HEK293 (cell line): ENCODE measurements at regions not wholly inside any gene's neighbourhood (a gene's known extent, or its start where the extent isn't known, plus 50 kb on each side); places are given as distances from the start of the nearest gene placed in this dataset.

ENCODE experiments used
- GLI4 ChIP-seq: fragments of 450-650 bp; formaldehyde crosslinking; IDR thresholded peaks from 2 replicates; pipeline ENCODE4 v1.5.1; 2016; ENCODE audit warnings: missing biosample characterization, missing genetic modification characterization
- YY1 ChIP-seq: fragments of 450-650 bp; formaldehyde crosslinking; IDR thresholded peaks from 2 replicates; pipeline ENCODE4 v1.5.1; 2018; ENCODE audit warnings: missing biosample characterization, missing genetic modification characterization
- ZFP37 ChIP-seq: fragments of 450-650 bp; formaldehyde crosslinking; IDR thresholded peaks from 2 replicates; pipeline ENCODE4 v1.5.1; 2016; ENCODE audit warnings: missing biosample characterization, missing genetic modification characterization
- ZNF114 ChIP-seq: fragments of 450-650 bp; formaldehyde crosslinking; IDR thresholded peaks from 2 replicates; pipeline ENCODE4 v1.5.0; 2017; ENCODE audit warnings: missing biosample characterization, missing genetic modification characterization
- ZNF24 ChIP-seq: fragments of 450-650 bp; formaldehyde crosslinking; IDR thresholded peaks from 2 replicates; pipeline ENCODE4 v1.5.1; 2016; ENCODE audit warnings: missing biosample characterization, missing genetic modification characterization
- ZNF76 ChIP-seq: fragments of 450-650 bp; formaldehyde crosslinking; IDR thresholded peaks from 2 replicates; pipeline ENCODE4; 2016; ENCODE audit warnings: low read depth, missing biosample characterization, missing genetic modification characterization, borderline replicate concordance
- ZNF792 ChIP-seq: fragments of 450-650 bp; formaldehyde crosslinking; IDR thresholded peaks from 2 replicates; pipeline ENCODE4 v1.5.1; 2016; ENCODE audit warnings: missing biosample characterization, missing genetic modification characterization
- TF ChIP-seq, protein P1 (sequence below): fragments of 450-650 bp; formaldehyde crosslinking; IDR thresholded peaks from 2 replicates; pipeline ENCODE4 v1.5.1; 2016; ENCODE audit warnings: missing biosample characterization, missing genetic modification characterization
- TF ChIP-seq, protein P2 (sequence below): fragments of 450-650 bp; formaldehyde crosslinking; IDR thresholded peaks from 2 replicates; pipeline ENCODE4 v1.5.1; 2016; ENCODE audit warnings: missing biosample characterization, missing genetic modification characterization
- TF ChIP-seq, protein P3 (sequence below): fragments of 450-650 bp; formaldehyde crosslinking; IDR thresholded peaks from 2 replicates; pipeline ENCODE4 v1.5.1; 2016; ENCODE audit warnings: missing biosample characterization, missing genetic modification characterization
- TF ChIP-seq, protein P4 (sequence below): fragments of 450-650 bp; formaldehyde crosslinking; IDR thresholded peaks from 2 replicates; pipeline ENCODE4 v1.5.1; 2017; ENCODE audit warnings: missing biosample characterization, missing genetic modification characterization

DNA sequence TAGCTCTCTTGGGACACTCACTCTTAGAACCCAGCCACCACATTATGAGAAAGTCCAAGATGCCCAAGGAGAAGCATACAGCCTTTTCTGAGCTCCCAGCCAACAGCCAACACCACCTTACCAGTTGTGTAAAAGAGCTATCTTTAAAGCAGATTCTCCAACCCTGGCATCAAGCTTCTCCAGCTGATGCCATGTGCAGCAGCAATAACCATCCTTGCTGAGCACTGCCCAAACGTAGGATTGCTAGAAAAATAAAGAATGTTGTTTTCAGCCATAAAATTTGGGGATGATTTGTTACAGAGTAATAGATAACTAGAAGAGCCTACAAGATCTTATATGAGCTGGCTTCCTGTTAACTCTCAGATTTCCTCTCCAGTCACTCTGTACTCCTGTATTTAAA, 443.7 kb upstream of the DYNLRB2 start:
- TF ChIP-seq, protein P1, sequence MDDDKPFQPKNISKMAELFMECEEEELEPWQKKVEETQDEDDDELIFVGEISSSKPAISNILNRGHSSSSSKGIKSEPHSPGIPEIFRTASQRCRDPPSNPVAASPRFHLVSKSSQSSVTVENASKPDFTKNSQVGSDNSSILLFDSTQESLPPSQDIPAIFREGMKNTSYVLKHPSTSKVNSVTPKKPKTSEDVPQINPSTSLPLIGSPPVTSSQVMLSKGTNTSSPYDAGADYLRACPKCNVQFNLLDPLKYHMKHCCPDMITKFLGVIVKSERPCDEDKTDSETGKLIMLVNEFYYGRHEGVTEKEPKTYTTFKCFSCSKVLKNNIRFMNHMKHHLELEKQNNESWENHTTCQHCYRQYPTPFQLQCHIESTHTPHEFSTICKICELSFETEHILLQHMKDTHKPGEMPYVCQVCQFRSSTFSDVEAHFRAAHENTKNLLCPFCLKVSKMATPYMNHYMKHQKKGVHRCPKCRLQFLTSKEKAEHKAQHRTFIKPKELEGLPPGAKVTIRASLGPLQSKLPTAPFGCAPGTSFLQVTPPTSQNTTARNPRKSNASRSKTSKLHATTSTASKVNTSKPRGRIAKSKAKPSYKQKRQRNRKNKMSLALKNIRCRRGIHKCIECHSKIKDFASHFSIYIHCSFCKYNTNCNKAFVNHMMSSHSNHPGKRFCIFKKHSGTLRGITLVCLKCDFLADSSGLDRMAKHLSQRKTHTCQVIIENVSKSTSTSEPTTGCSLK (tag by site-specific recombination) = no peak
- TF ChIP-seq, protein P2, sequence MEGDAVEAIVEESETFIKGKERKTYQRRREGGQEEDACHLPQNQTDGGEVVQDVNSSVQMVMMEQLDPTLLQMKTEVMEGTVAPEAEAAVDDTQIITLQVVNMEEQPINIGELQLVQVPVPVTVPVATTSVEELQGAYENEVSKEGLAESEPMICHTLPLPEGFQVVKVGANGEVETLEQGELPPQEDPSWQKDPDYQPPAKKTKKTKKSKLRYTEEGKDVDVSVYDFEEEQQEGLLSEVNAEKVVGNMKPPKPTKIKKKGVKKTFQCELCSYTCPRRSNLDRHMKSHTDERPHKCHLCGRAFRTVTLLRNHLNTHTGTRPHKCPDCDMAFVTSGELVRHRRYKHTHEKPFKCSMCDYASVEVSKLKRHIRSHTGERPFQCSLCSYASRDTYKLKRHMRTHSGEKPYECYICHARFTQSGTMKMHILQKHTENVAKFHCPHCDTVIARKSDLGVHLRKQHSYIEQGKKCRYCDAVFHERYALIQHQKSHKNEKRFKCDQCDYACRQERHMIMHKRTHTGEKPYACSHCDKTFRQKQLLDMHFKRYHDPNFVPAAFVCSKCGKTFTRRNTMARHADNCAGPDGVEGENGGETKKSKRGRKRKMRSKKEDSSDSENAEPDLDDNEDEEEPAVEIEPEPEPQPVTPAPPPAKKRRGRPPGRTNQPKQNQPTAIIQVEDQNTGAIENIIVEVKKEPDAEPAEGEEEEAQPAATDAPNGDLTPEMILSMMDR (tag by site-specific recombination) = no peak
- TF ChIP-seq ZNF76 (tag by site-specific recombination) = no peak
- no peak for TF ChIP-seq ZFP37 (tag by site-specific recombination)
- TF ChIP-seq YY1 = no peak
- no peak for TF ChIP-seq ZNF114
- no peak for TF ChIP-seq ZNF792
- TF ChIP-seq, protein P3, sequence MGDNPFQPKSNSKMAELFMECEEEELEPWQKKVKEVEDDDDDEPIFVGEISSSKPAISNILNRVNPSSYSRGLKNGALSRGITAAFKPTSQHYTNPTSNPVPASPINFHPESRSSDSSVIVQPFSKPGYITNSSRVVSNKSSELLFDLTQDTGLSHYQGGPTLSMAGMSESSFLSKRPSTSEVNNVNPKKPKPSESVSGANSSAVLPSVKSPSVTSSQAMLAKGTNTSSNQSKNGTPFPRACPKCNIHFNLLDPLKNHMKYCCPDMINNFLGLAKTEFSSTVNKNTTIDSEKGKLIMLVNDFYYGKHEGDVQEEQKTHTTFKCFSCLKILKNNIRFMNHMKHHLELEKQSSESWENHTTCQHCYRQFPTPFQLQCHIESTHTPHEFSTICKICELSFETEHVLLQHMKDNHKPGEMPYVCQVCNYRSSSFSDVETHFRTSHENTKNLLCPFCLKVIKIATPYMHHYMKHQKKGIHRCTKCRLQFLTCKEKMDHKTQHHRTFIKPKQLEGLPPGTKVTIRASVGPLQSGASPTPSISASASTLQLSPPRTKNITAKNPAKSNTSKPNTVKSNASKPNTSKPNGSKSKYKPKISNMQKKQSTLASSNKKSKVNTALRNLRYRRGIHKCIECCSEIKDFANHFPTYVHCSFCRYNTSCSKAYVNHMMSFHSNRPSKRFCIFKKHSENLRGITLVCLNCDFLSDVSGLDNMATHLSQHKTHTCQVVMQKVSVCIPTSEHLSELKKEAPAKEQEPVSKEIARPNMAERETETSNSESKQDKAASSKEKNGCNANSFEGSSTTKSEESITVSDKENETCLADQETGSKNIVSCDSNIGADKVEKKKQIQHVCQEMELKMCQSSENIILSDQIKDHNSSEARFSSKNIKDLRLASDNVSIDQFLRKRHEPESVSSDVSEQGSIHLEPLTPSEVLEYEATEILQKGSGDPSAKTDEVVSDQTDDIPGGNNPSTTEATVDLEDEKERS (tag by site-specific recombination) = no peak
- no peak for TF ChIP-seq GLI4 (tag by site-specific recombination)
- TF ChIP-seq, protein P4, sequence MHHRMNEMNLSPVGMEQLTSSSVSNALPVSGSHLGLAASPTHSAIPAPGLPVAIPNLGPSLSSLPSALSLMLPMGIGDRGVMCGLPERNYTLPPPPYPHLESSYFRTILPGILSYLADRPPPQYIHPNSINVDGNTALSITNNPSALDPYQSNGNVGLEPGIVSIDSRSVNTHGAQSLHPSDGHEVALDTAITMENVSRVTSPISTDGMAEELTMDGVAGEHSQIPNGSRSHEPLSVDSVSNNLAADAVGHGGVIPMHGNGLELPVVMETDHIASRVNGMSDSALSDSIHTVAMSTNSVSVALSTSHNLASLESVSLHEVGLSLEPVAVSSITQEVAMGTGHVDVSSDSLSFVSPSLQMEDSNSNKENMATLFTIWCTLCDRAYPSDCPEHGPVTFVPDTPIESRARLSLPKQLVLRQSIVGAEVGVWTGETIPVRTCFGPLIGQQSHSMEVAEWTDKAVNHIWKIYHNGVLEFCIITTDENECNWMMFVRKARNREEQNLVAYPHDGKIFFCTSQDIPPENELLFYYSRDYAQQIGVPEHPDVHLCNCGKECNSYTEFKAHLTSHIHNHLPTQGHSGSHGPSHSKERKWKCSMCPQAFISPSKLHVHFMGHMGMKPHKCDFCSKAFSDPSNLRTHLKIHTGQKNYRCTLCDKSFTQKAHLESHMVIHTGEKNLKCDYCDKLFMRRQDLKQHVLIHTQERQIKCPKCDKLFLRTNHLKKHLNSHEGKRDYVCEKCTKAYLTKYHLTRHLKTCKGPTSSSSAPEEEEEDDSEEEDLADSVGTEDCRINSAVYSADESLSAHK = no peak
- TF ChIP-seq ZNF24 = no peak
